Smooth muscle cell (in vitro differentiated cells): ENCODE measurements at regions not wholly inside any gene's neighbourhood (a gene's known extent, or its start where the extent isn't known, plus 50 kb on each side); places are given as distances from the start of the nearest gene placed in this dataset.

Experiments used
- DNase-seq: peaks from one replicate; lab custom pipeline; 2025; ENCODE audit not compliant: unreplicated experiment; lab: John Stamatoyannopoulos, UW
- H2AFZ ChIP-seq: fragments of 200-600 bp; sonication (generic); 2 replicates; pipeline ENCODE4 v1.6.0; 2016; ENCODE audit warnings: antibody characterized with exemption, low read depth, mild to moderate bottlenecking
- H3F3A ChIP-seq: fragments of 200-600 bp; sonication (generic); 2 replicates; pipeline ENCODE4 v1.6.0; 2017; ENCODE audit warnings: antibody characterized with exemption, low read depth
- H3K27ac ChIP-seq: fragments of 200-600 bp; sonication (generic); 2 replicates; pipeline ENCODE4 v1.5.1; 2016; ENCODE audit warnings: low read depth, mild to moderate bottlenecking
- H3K27me3 ChIP-seq: fragments of 200-600 bp; sonication (generic); 2 replicates; pipeline ENCODE4 v1.6.1; 2016; ENCODE audit warnings: low read depth, mild to moderate bottlenecking
- H3K36me3 ChIP-seq: fragments of 200-600 bp; sonication (generic); 2 replicates; pipeline ENCODE4 v1.5.1; 2016; ENCODE audit warnings: low read depth
- H3K4me1 ChIP-seq: fragments of 200-600 bp; sonication (generic); 2 replicates; pipeline ENCODE4 v1.5.1; 2016; ENCODE audit warnings: low read depth
- H3K4me2 ChIP-seq: fragments of 200-600 bp; sonication (generic); 2 replicates; pipeline ENCODE4 v1.6.0; 2016; ENCODE audit warnings: mild to moderate bottlenecking
- H3K4me3 ChIP-seq: fragments of 200-600 bp; sonication (generic); 2 replicates; pipeline ENCODE4 v1.5.1; 2016; ENCODE audit warnings: mild to moderate bottlenecking
- H3K79me2 ChIP-seq: fragments of 200-600 bp; sonication (generic); 2 replicates; pipeline ENCODE4 v1.6.0; 2016; ENCODE audit warnings: low read depth, mild to moderate bottlenecking
- H3K9ac ChIP-seq: fragments of 200-600 bp; sonication (generic); 2 replicates; pipeline ENCODE4 v1.6.0; 2016; ENCODE audit warnings: low read depth
- H3K9me3 ChIP-seq: fragments of 200-600 bp; sonication (generic); replicated peaks from 2 replicates; pipeline ENCODE4 v1.5.1; 2016; ENCODE audit warnings: low read depth
- H4K20me1 ChIP-seq: fragments of 200-600 bp; sonication (generic); 2 replicates; pipeline ENCODE4 v1.6.0; 2016; ENCODE audit warnings: low read depth
- WGBS: methylation state at CpG from one replicate; pipeline ENCODE4 v1.1.7; 2016; ENCODE audit warnings: low lambda C conversion rate; 5-methylcytosine and 5-hydroxymethylcytosine counted together
- TF ChIP-seq, protein P1 (sequence below): fragments of 200-600 bp; sonication (generic); IDR thresholded peaks from 2 replicates; pipeline ENCODE4 v1.5.1; 2017; ENCODE audit warnings: borderline replicate concordance, mild to moderate bottlenecking, antibody characterized with exemption; ENCODE audit not compliant: insufficient read depth, poor library complexity, severe bottlenecking

DNA sequence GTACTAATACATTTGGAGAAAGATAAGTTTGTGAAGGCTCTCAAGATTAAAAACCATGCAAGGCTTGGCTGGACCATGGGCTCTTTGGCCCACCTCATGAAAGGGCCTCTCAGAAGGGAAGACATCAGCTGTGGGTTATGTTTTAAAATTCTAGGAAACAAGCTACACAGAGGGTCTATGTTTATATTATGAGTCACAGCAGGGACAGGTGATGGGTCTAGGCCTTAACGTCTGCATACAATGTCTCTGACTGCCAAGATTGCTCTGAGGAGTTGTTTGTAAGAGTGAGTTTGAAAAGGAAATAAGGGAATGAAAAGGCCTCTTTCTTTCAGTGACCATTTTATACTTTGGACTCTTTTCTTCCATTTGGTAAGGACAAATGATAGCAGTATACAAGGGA lies 77.0 kb upstream of the ARMCX2 start:
- Histone ChIP-seq H4K20me1 (no peaks in the 10 kb centered on the region), H3K79me2 (no peaks in the 10 kb centered on the region), H3K4me3 (no peak overlapping the region), H3K27ac (no peak overlapping the region), H3K9me3 (no peaks in the 10 kb centered on the region), H3K9ac (no peak overlapping the region), H3K27me3 (no peaks in the 10 kb centered on the region), H3K4me1 (no peaks in the 10 kb centered on the region), H3F3A (no peaks in the 10 kb centered on the region), H2AFZ (no peak overlapping the region), H3K36me3 (no peaks in the 10 kb centered on the region), H3K4me2 (no peak overlapping the region)
- no peak for DNase-seq
- TF ChIP-seq, protein P1, sequence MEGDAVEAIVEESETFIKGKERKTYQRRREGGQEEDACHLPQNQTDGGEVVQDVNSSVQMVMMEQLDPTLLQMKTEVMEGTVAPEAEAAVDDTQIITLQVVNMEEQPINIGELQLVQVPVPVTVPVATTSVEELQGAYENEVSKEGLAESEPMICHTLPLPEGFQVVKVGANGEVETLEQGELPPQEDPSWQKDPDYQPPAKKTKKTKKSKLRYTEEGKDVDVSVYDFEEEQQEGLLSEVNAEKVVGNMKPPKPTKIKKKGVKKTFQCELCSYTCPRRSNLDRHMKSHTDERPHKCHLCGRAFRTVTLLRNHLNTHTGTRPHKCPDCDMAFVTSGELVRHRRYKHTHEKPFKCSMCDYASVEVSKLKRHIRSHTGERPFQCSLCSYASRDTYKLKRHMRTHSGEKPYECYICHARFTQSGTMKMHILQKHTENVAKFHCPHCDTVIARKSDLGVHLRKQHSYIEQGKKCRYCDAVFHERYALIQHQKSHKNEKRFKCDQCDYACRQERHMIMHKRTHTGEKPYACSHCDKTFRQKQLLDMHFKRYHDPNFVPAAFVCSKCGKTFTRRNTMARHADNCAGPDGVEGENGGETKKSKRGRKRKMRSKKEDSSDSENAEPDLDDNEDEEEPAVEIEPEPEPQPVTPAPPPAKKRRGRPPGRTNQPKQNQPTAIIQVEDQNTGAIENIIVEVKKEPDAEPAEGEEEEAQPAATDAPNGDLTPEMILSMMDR: no peak
- WGBS: 68% methylated on average over 1 of the region's 1 CpG

DNA sequence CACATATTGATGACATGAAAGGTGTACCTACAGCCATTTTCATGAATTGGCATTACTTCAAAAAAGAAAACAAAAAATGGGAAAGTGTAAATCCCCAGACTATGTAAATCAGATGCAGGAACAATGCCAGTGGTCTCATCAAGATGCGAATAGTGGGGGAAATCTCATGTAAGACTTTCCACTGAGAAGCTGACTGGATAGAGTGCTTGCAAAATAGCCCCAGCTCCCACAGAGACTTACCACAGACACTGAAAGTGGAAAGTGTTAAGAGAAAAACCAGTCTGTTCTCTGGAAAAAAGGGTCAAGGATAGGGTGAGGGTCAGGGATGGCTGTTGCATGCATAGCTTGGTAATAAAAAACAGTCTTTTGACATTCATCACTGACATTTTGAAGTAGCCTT lies 73.2 kb upstream of the ARMCX2 start:
- Histone ChIP-seq H3K79me2 (no peaks in the 10 kb centered on the region), H3K27me3 (no peaks in the 10 kb centered on the region), H3K27ac (no peak overlapping the region), H3F3A (no peaks in the 10 kb centered on the region), H2AFZ (no peak overlapping the region), H4K20me1 (no peaks in the 10 kb centered on the region), H3K9ac (no peak overlapping the region), H3K36me3 (no peaks in the 10 kb centered on the region), H3K4me1 (no peaks in the 10 kb centered on the region), H3K4me3 (no peak overlapping the region), H3K9me3 (no peaks in the 10 kb centered on the region), H3K4me2 (no peak overlapping the region)
- TF ChIP-seq, protein P1: no peak
- WGBS: 65% methylated on average over 1 of the region's 1 CpG
- no peak for DNase-seq

DNA sequence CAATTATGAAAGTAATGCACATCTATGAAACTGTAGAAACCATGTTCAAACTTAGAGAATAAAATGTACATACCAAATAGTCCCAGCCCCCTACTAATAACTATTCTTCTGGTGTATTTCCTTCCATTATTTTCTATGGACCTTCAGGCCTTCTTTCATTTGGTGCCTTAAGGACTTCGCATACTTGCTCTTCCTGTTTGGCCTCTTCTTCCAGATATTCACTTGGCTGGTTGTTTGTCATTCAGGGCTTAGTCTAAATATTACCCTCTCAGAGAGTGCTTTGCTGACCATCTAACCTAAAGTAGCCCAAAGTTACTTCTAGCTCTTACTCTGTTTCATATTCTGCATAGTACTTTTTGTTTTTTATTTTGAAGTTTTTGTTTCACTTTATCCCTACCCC lies 70.3 kb upstream of the ARMCX2 start:
- H3K27me3 ChIP-seq: no peaks in the 10 kb centered on the region
- H3K4me1 ChIP-seq: no peaks in the 10 kb centered on the region
- TF ChIP-seq, protein P1: no peak
- H3K79me2 ChIP-seq: no peaks in the 10 kb centered on the region
- H3K9ac ChIP-seq: no peak overlapping the region
- no peaks in the 10 kb centered on the region for H3K9me3 ChIP-seq
- no peaks in the 10 kb centered on the region for H4K20me1 ChIP-seq
- 39% methylated on average over 1 of the region's 1 CpG for WGBS
- H3K36me3 ChIP-seq: no peaks in the 10 kb centered on the region
- H3K4me2 ChIP-seq: no peak overlapping the region
- H2AFZ ChIP-seq: no peak overlapping the region
- H3K4me3 ChIP-seq: no peak overlapping the region
- no peak overlapping the region for H3K27ac ChIP-seq
- H3F3A ChIP-seq: no peaks in the 10 kb centered on the region
- no peak for DNase-seq
